Liver (tissue), 8 donors: ENCODE measurements at regions not wholly inside any gene's neighbourhood (a gene's known extent, or its start where the extent isn't known, plus 50 kb on each side); places are given as distances from the start of the nearest gene placed in this dataset.
"Not testable (repeated sequence)": the region's sequence is repeated elsewhere in the genome, so short reads cannot be mapped to it uniquely, and the experiment has no call there.

Experiments used
- DNase-seq: peaks from one replicate; pipeline ENCODE4 v3.0.0-alpha.2; 2017; ENCODE audit warnings: low spot score
- H3K27ac ChIP-seq, 2 donors: one replicate each; pipeline ENCODE4 v1.7.0; 2013; ENCODE audit warnings: inconsistent platforms in 2 of 2, low read length in 2 of 2, control low read depth in 1 of 2, low read depth in 1 of 2, mild to moderate bottlenecking in 1 of 2
- H3K27me3 ChIP-seq, 4 donors: one replicate each; pipeline versions ENCODE4 v1.6.1 to v1.7.0; 2013; ENCODE audit warnings: low read length in 3 of 4, inconsistent platforms in 1 of 4, mild to moderate bottlenecking in 1 of 4, moderate library complexity in 1 of 4; ENCODE audit not compliant: control insufficient read depth in 4 of 4, insufficient read depth in 4 of 4
- H3K36me3 ChIP-seq, 4 donors: one replicate each; pipeline versions ENCODE4 v1.6.1 to v1.7.0; 2013; ENCODE audit warnings: low read length in 3 of 4, mild to moderate bottlenecking in 3 of 4, low read depth in 1 of 4, moderate library complexity in 1 of 4; ENCODE audit not compliant: control insufficient read depth in 4 of 4, insufficient read depth in 3 of 4
- H3K4me1 ChIP-seq, 4 donors: one replicate each; pipeline versions ENCODE4 v1.6.1 to v1.7.0; 2013; ENCODE audit warnings: low read length in 3 of 4, mild to moderate bottlenecking in 3 of 4, moderate library complexity in 1 of 4; ENCODE audit not compliant: control insufficient read depth in 4 of 4, insufficient read depth in 4 of 4
- H3K4me3 ChIP-seq, 3 donors: one replicate each; pipeline versions ENCODE4 v1.6.1 to v1.7.0; 2013; ENCODE audit warnings: low read length in 3 of 3, control low read depth in 1 of 3, low read depth in 1 of 3, mild to moderate bottlenecking in 1 of 3
- H3K9ac ChIP-seq, 2 donors: one replicate each; pipeline ENCODE4 v1.7.0; 2013; ENCODE audit warnings: low read length in 2 of 2, mild to moderate bottlenecking in 2 of 2, moderate library complexity in 2 of 2, control low read depth in 1 of 2, low read depth in 1 of 2
- H3K9me3 ChIP-seq, 4 donors: one replicate each; pipeline versions ENCODE4 v1.6.1 to v1.7.0; 2013; ENCODE audit warnings: low read length in 3 of 4; ENCODE audit not compliant: control insufficient read depth in 4 of 4
- ATF3 ChIP-seq: IDR thresholded peaks from 2 replicates; pipeline ENCODE4 v1.6.1; 2016; ENCODE audit warnings: antibody characterized with exemption
- CTCF ChIP-seq: fragments of 150-350 bp; IDR thresholded peaks from 2 replicates; pipeline ENCODE4 v1.5.1; 2017; ENCODE audit warnings: improper control_type of control experiment, low read depth, low read length; ENCODE audit not compliant: missing input control
- EGR1 ChIP-seq, 2 donors: IDR thresholded peaks; 2 replicates each; pipeline ENCODE4 v1.6.1; 2016 to 2018; ENCODE audit warnings: antibody characterized with exemption in 2 of 2, low read depth in 2 of 2
- FOXA1 ChIP-seq: IDR thresholded peaks from 2 replicates; pipeline ENCODE4 v1.6.1; 2016; ENCODE audit warnings: antibody characterized with exemption
- GABPA ChIP-seq, 2 donors: IDR thresholded peaks in 1 of 2; conservative IDR thresholded peaks in 1 of 2; 2 replicates each; pipeline ENCODE4 v1.6.1; 2016; ENCODE audit warnings: antibody characterized with exemption in 2 of 2, mild to moderate bottlenecking in 1 of 2, moderate library complexity in 1 of 2
- HNF4A ChIP-seq, 2 donors: conservative IDR thresholded peaks; 2 replicates each; pipeline ENCODE4 v1.6.1; 2016; ENCODE audit warnings: antibody characterized with exemption in 2 of 2, mild to moderate bottlenecking in 2 of 2
- JUND ChIP-seq, 2 donors: IDR thresholded peaks; 2 replicates each; pipeline ENCODE4 v1.6.1; 2016; ENCODE audit warnings: antibody characterized with exemption in 2 of 2
- MAX ChIP-seq: IDR thresholded peaks from 2 replicates; pipeline ENCODE4 v1.6.1; 2016; ENCODE audit warnings: antibody characterized with exemption
- NR2F2 ChIP-seq: IDR thresholded peaks from 2 replicates; pipeline ENCODE4 v1.6.1; 2016; ENCODE audit warnings: antibody characterized with exemption
- RAD21 ChIP-seq, 2 donors: IDR thresholded peaks; 2 replicates each; pipeline ENCODE4 v1.6.1; 2016; ENCODE audit warnings: antibody characterized with exemption in 2 of 2, mild to moderate bottlenecking in 2 of 2
- REST ChIP-seq: IDR thresholded peaks from 2 replicates; pipeline ENCODE4 v1.6.1; 2016; ENCODE audit warnings: antibody characterized with exemption, mild to moderate bottlenecking
- RXRA ChIP-seq, 2 donors: IDR thresholded peaks; 2 replicates each; pipeline ENCODE4 v1.6.1; 2017 to 2018; ENCODE audit warnings: antibody characterized with exemption in 2 of 2, mild to moderate bottlenecking in 1 of 2
- TAF1 ChIP-seq: conservative IDR thresholded peaks from 2 replicates; pipeline ENCODE4 v1.6.1; 2016; ENCODE audit warnings: antibody characterized with exemption, mild to moderate bottlenecking
- YY1 ChIP-seq: IDR thresholded peaks from 2 replicates; pipeline ENCODE4 v1.6.1; 2016; ENCODE audit warnings: antibody characterized with exemption, mild to moderate bottlenecking
- ZBTB33 ChIP-seq: IDR thresholded peaks from 2 replicates; pipeline ENCODE4 v1.6.1; 2016; ENCODE audit warnings: antibody characterized with exemption
- WGBS: extraction: QIAGEN DNeasy Blood & Tissue Kit; methylation state at CpG from one replicate; pipeline ENCODE4 v1.1.7; 2013; 5-methylcytosine and 5-hydroxymethylcytosine counted together
- donor health status: healthy.
- donor health status: healthy.
- donor health status: healthy.
- donor health status: healthy.
- donor health status: healthy.

- no peak for TF ChIP-seq ZBTB33
- TF ChIP-seq YY1: no peak
- TF ChIP-seq GABPA (IDR thresholded peaks at IDR 0.05 in 1 of 2, conservative IDR thresholded peaks at IDR 0.05 in 1 of 2): no peak
These were observed 66.9 kb upstream of the PLAAT1 start (continued) for GRCh38 chr3:193174140-193174539.

- H3K27ac ChIP-seq, H3K9me3 ChIP-seq, H3K27me3 ChIP-seq, H3K9ac ChIP-seq, H3K4me3 ChIP-seq, DNase-seq, H3K4me1 ChIP-seq, H3K36me3 ChIP-seq: not testable (repeated sequence)
- WGBS: 72% methylated on average over 8 of the region's 8 CpGs
These were observed 61.5 kb upstream of the PLAAT1 start for GRCh38 chr3:193179332-193180012.

- TF ChIP-seq JUND (IDR thresholded peaks at IDR 0.05) (no peak), RXRA (IDR thresholded peaks at IDR 0.05) (no peak), GABPA (IDR thresholded peaks at IDR 0.05 in 1 of 2, conservative IDR thresholded peaks at IDR 0.05 in 1 of 2) (no peak), MAX (no peak), NR2F2 (no peak), FOXA1 (no peak), YY1 (no peak), TAF1 (no peak), ATF3 (no peak), HNF4A (conservative IDR thresholded peaks at IDR 0.05) (no peak), RAD21 (IDR thresholded peaks at IDR 0.05) (no peak), EGR1 (IDR thresholded peaks at IDR 0.05; ENCODE audit: low read depth in 2 of 2) (no peak), CTCF (no peak), REST (no peak)
These were observed 53.8 kb upstream of the PLAAT1 start for GRCh38 chr3:193187070-193187722.

More at GRCh38 chr3:193187070-193187722, 53.8 kb upstream of the PLAAT1 start:
- no peak for DNase-seq
- no peaks in the 10 kb centered on the region for H3K4me1 ChIP-seq
- WGBS: 72% methylated on average over 6 of the region's 6 CpGs
- no peak overlapping the region for H3K9ac ChIP-seq
- H3K4me3 ChIP-seq: no peak overlapping the region
- H3K36me3 ChIP-seq: no peaks in the 10 kb centered on the region
- no peak overlapping the region for H3K27ac ChIP-seq
- no peaks in the 10 kb centered on the region for H3K27me3 ChIP-seq
- no peaks in the 10 kb centered on the region for H3K9me3 ChIP-seq
